ENCODE measurements at regions not wholly inside any gene's neighbourhood (a gene's known extent, or its start where the extent isn't known, plus 50 kb on each side); places are given as distances from the start of the nearest gene placed in this dataset.

DNA sequence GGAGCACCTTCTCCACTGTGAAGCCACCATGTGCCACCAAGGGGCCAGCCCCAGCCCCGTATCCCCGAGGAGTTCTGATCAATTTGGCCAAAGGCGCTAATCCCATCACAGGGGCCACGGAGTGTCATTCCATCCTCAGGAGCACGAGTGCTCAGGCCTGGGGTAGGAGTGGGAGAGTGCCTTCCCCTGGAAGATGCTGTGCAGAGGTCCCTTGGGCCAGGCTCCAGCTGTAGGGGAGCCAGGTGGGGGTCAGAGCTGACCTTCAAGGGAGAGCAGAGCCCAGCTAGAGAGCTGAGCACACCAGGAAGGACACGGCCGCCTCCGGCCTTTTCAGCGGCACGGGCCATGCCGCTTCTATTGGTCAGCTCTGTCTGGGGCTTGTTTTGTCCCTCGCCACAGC is 1459.9 kb downstream of the BRD1 start:
- Histone ChIP-seq H3K4me3 (ENCODE audit: low read depth in 1 of 5, low read length in 5 of 5) (no peak overlapping the region), H3K9ac (ENCODE audit: low read length in 5 of 5) (no peak overlapping the region), H3K4me1 (ENCODE audit: control insufficient read depth in 5 of 5, insufficient read depth in 5 of 5, low read length in 5 of 5) (peaks cover 0 to 8% (median 0%) of the 10 kb centered on the region in 5 donors), H3K36me3 (ENCODE audit: control insufficient read depth in 5 of 5, insufficient read depth in 5 of 5, low read length in 5 of 5) (no peaks in the 10 kb centered on the region), H3K27ac (ENCODE audit: low read depth, low read length) (no peak overlapping the region), H3K27me3 (ENCODE audit: control insufficient read depth in 5 of 5, insufficient read depth in 4 of 5, low read length in 5 of 5) (peaks cover 0 to 11% (median 8%) of the 10 kb centered on the region in 5 donors), H3K9me3 (ENCODE audit: control insufficient read depth in 5 of 5, low read length in 5 of 5) (no peaks in the 10 kb centered on the region)

- H3K27me3 ChIP-seq (ENCODE audit: control insufficient read depth in 5 of 5, insufficient read depth in 4 of 5, low read length in 5 of 5), result peaks cover 0 to 11% (median 8%) of the 10 kb centered on the region in 5 donors
- no peak overlapping the region for H3K27ac ChIP-seq (ENCODE audit: low read depth, low read length)
- H3K9me3 ChIP-seq (ENCODE audit: control insufficient read depth in 5 of 5, low read length in 5 of 5), result no peaks in the 10 kb centered on the region
These were observed 1461.1 kb downstream of the BRD1 start for GRCh38 chr22:48366591-48366990.

GRCh38 chr22:48366056-48366455 is 1461.6 kb downstream of the BRD1 start:
- H3K27ac ChIP-seq (ENCODE audit: low read depth, low read length), result no peak overlapping the region
- H3K36me3 ChIP-seq (ENCODE audit: control insufficient read depth in 5 of 5, insufficient read depth in 5 of 5, low read length in 5 of 5), result no peaks in the 10 kb centered on the region
- no peak overlapping the region for H3K4me3 ChIP-seq (ENCODE audit: low read depth in 1 of 5, low read length in 5 of 5)
- H3K27me3 ChIP-seq (ENCODE audit: control insufficient read depth in 5 of 5, insufficient read depth in 4 of 5, low read length in 5 of 5), result peaks cover 0 to 11% (median 7%) of the 10 kb centered on the region in 5 donors
- H3K4me1 ChIP-seq (ENCODE audit: control insufficient read depth in 5 of 5, insufficient read depth in 5 of 5, low read length in 5 of 5), result peaks cover 0 to 8% (median 0%) of the 10 kb centered on the region in 5 donors
- H3K9me3 ChIP-seq (ENCODE audit: control insufficient read depth in 5 of 5, low read length in 5 of 5), result peaks cover 0 to under 1% (median 0%) of the 10 kb centered on the region in 5 donors
- no peak overlapping the region for H3K9ac ChIP-seq (ENCODE audit: low read length in 5 of 5)

More at GRCh38 chr22:48366591-48366990, 1461.1 kb downstream of the BRD1 start:
- Histone ChIP-seq H3K36me3 (ENCODE audit: control insufficient read depth in 5 of 5, insufficient read depth in 5 of 5, low read length in 5 of 5) (no peaks in the 10 kb centered on the region), H3K4me3 (ENCODE audit: low read depth in 1 of 5, low read length in 5 of 5) (no peak overlapping the region), H3K4me1 (ENCODE audit: control insufficient read depth in 5 of 5, insufficient read depth in 5 of 5, low read length in 5 of 5) (peaks cover 0 to 8% (median 0%) of the 10 kb centered on the region in 5 donors), H3K9ac (ENCODE audit: low read length in 5 of 5) (no peak overlapping the region)

DNA sequence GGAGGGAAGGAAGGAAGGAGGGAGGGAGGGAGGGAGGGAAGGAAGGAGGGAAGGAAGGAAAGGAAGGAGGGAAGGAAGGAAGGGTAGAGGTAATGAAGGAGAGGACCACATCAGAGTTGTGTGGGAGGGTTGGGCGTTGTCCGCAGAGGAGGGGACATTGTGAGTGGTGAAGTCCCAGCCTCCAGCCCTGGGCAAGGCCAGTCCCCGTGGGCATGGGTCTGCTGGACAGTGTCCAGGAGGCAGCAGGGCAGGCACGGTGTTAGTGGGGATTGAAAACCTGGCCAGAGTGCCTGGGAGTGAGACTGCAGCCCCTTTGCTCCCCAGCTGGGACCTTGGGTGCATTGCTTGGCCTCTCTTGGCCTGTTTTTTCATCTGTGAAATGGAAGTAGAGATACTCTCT is 1462.3 kb downstream of the BRD1 start:
- peaks cover 0 to 5% (median 0%) of the 10 kb centered on the region in 5 donors for H3K4me1 ChIP-seq (ENCODE audit: control insufficient read depth in 5 of 5, insufficient read depth in 5 of 5, low read length in 5 of 5)
- H3K27me3 ChIP-seq (ENCODE audit: control insufficient read depth in 5 of 5, insufficient read depth in 4 of 5, low read length in 5 of 5), result peaks cover 0 to 11% (median 7%) of the 10 kb centered on the region in 5 donors
- no peak overlapping the region for H3K9ac ChIP-seq (ENCODE audit: low read length in 5 of 5)

GRCh38 chr22:48362721-48363404 is 1464.8 kb downstream of the BRD1 start:
- Histone ChIP-seq H3K9ac (ENCODE audit: low read length in 5 of 5) (no peak overlapping the region), H3K4me3 (ENCODE audit: low read depth in 1 of 5, low read length in 5 of 5) (no peak overlapping the region), H3K36me3 (ENCODE audit: control insufficient read depth in 5 of 5, insufficient read depth in 5 of 5, low read length in 5 of 5) (no peaks in the 10 kb centered on the region), H3K9me3 (ENCODE audit: control insufficient read depth in 5 of 5, low read length in 5 of 5) (peaks cover 0 to 4% (median 0%) of the 10 kb centered on the region in 5 donors), H3K27ac (ENCODE audit: low read depth, low read length) (no peak overlapping the region), H3K4me1 (ENCODE audit: control insufficient read depth in 5 of 5, insufficient read depth in 5 of 5, low read length in 5 of 5) (no peaks in the 10 kb centered on the region), H3K27me3 (ENCODE audit: control insufficient read depth in 5 of 5, insufficient read depth in 4 of 5, low read length in 5 of 5) (peaks cover 0 to 12% (median 10%) of the 10 kb centered on the region in 5 donors)

More for the DNA sequence above, 1462.3 kb downstream of the BRD1 start:
- no peak overlapping the region for H3K27ac ChIP-seq (ENCODE audit: low read depth, low read length)
- H3K9me3 ChIP-seq (ENCODE audit: control insufficient read depth in 5 of 5, low read length in 5 of 5), result peaks cover 0 to 4% (median 0%) of the 10 kb centered on the region in 5 donors
- no peaks in the 10 kb centered on the region for H3K36me3 ChIP-seq (ENCODE audit: control insufficient read depth in 5 of 5, insufficient read depth in 5 of 5, low read length in 5 of 5)
- no peak overlapping the region for H3K4me3 ChIP-seq (ENCODE audit: low read depth in 1 of 5, low read length in 5 of 5)

DNA sequence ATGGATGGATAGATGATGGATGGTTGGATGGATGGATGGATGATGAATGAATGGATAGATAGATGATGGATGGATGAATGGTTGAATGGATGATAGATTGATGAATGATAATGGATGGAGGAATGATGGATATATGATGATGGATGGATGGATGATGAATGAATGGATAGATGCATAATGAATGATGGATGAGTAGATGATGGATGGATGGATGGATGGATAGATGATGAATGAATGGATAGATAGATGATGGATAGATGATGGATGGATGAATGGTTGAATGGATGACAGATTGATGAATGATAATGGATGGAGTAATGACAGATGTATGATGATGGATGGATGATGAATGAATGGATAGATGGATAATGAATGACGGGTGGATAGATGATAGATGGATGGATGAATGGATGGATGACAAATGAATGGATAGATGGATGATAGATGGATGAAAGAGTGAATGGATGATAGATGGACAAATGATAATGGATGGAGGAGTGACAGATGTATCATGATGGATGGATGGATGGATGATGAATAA is 1466.5 kb downstream of the BRD1 start:
- Histone ChIP-seq H3K4me3 (ENCODE audit: low read depth in 1 of 5, low read length in 5 of 5) (no peak overlapping the region), H3K4me1 (ENCODE audit: control insufficient read depth in 5 of 5, insufficient read depth in 5 of 5, low read length in 5 of 5) (no peaks in the 10 kb centered on the region), H3K27me3 (ENCODE audit: control insufficient read depth in 5 of 5, insufficient read depth in 4 of 5, low read length in 5 of 5) (peaks cover 0 to 18% (median 14%) of the 10 kb centered on the region in 5 donors), H3K9ac (ENCODE audit: low read length in 5 of 5) (no peak overlapping the region), H3K9me3 (ENCODE audit: control insufficient read depth in 5 of 5, low read length in 5 of 5) (peaks cover 0 to 4% (median 0%) of the 10 kb centered on the region in 5 donors), H3K27ac (ENCODE audit: low read depth, low read length) (no peak overlapping the region), H3K36me3 (ENCODE audit: control insufficient read depth in 5 of 5, insufficient read depth in 5 of 5, low read length in 5 of 5) (no peaks in the 10 kb centered on the region)

GRCh38 chr22:48359613-48359965 is 1468.1 kb downstream of the BRD1 start:
- no peaks in the 10 kb centered on the region for H3K36me3 ChIP-seq (ENCODE audit: control insufficient read depth in 5 of 5, insufficient read depth in 5 of 5, low read length in 5 of 5)
- peaks cover 0 to 4% (median 0%) of the 10 kb centered on the region in 5 donors for H3K9me3 ChIP-seq (ENCODE audit: control insufficient read depth in 5 of 5, low read length in 5 of 5)
- H3K27me3 ChIP-seq (ENCODE audit: control insufficient read depth in 5 of 5, insufficient read depth in 4 of 5, low read length in 5 of 5), result peaks cover 0 to 18% (median 14%) of the 10 kb centered on the region in 5 donors
- no peak overlapping the region for H3K9ac ChIP-seq (ENCODE audit: low read length in 5 of 5)
- no peak overlapping the region for H3K27ac ChIP-seq (ENCODE audit: low read depth, low read length)
- no peaks in the 10 kb centered on the region for H3K4me1 ChIP-seq (ENCODE audit: control insufficient read depth in 5 of 5, insufficient read depth in 5 of 5, low read length in 5 of 5)
- no peak overlapping the region for H3K4me3 ChIP-seq (ENCODE audit: low read depth in 1 of 5, low read length in 5 of 5)

GRCh38 chr22:48358886-48359612 is 1468.6 kb downstream of the BRD1 start:
- H3K9ac ChIP-seq (ENCODE audit: low read length in 5 of 5), result no peak overlapping the region
- H3K4me1 ChIP-seq (ENCODE audit: control insufficient read depth in 5 of 5, insufficient read depth in 5 of 5, low read length in 5 of 5), result no peaks in the 10 kb centered on the region
- H3K27me3 ChIP-seq (ENCODE audit: control insufficient read depth in 5 of 5, insufficient read depth in 4 of 5, low read length in 5 of 5), result peaks cover 0 to 18% (median 14%) of the 10 kb centered on the region in 5 donors
- H3K4me3 ChIP-seq (ENCODE audit: low read depth in 1 of 5, low read length in 5 of 5), result no peak overlapping the region
- no peaks in the 10 kb centered on the region for H3K36me3 ChIP-seq (ENCODE audit: control insufficient read depth in 5 of 5, insufficient read depth in 5 of 5, low read length in 5 of 5)
- peaks cover 0 to 4% (median 0%) of the 10 kb centered on the region in 5 donors for H3K9me3 ChIP-seq (ENCODE audit: control insufficient read depth in 5 of 5, low read length in 5 of 5)
- H3K27ac ChIP-seq (ENCODE audit: low read depth, low read length), result no peak overlapping the region

DNA sequence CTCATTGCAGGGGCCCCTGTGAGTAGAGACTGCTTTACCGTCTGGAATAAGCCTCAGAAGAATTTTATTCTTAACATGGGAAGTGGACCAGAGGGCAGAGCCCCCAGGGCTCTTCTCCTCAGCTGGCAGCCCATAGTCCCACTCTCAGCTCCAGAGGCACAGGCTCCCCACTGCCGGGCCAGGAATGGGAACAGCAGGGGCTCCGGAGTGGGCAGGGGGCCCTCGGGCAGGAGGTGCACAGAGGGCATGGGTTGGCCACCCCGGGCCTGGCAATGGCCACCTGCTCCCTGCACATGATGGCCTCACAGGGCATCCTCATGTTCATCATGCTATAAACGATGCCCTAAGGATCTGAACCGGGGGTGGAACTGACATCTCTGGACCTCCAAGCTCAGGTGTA is 1469.7 kb downstream of the BRD1 start:
- peaks cover 0 to 4% (median 0%) of the 10 kb centered on the region in 5 donors for H3K9me3 ChIP-seq (ENCODE audit: control insufficient read depth in 5 of 5, low read length in 5 of 5)
- H3K27me3 ChIP-seq (ENCODE audit: control insufficient read depth in 5 of 5, insufficient read depth in 4 of 5, low read length in 5 of 5), result peaks cover 0 to 18% (median 14%) of the 10 kb centered on the region in 5 donors
- no peak overlapping the region for H3K4me3 ChIP-seq (ENCODE audit: low read depth in 1 of 5, low read length in 5 of 5)
- H3K27ac ChIP-seq (ENCODE audit: low read depth, low read length), result no peak overlapping the region
- H3K36me3 ChIP-seq (ENCODE audit: control insufficient read depth in 5 of 5, insufficient read depth in 5 of 5, low read length in 5 of 5), result no peaks in the 10 kb centered on the region
- no peaks in the 10 kb centered on the region for H3K4me1 ChIP-seq (ENCODE audit: control insufficient read depth in 5 of 5, insufficient read depth in 5 of 5, low read length in 5 of 5)
- no peak overlapping the region for H3K9ac ChIP-seq (ENCODE audit: low read length in 5 of 5)

DNA sequence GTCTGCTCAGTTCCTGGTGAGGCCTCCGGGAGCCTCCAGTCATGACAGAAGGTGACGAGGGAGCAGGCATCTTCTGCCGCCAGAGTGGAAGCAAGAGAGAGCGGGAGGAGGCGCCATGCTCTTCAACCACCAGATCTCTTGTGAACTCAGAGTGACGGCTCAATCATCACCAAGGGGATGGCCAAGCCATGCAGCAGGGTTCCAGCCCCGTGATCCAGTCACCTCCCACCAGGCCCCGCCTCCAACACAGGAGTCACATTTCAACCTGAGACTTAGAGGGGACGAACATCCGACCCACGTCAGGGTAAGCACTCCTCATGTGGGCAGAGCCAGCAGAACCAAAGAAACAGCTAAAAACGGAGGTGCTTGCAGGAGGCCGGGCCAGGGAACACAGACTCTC is 1470.5 kb downstream of the BRD1 start:
- Histone ChIP-seq H3K4me3 (ENCODE audit: low read depth in 1 of 5, low read length in 5 of 5) (no peak overlapping the region), H3K27ac (ENCODE audit: low read depth, low read length) (no peak overlapping the region), H3K9ac (ENCODE audit: low read length in 5 of 5) (no peak overlapping the region), H3K27me3 (ENCODE audit: control insufficient read depth in 5 of 5, insufficient read depth in 4 of 5, low read length in 5 of 5) (peaks cover 2 to 18% (median 15%) of the 10 kb centered on the region in 5 donors), H3K4me1 (ENCODE audit: control insufficient read depth in 5 of 5, insufficient read depth in 5 of 5, low read length in 5 of 5) (no peaks in the 10 kb centered on the region), H3K36me3 (ENCODE audit: control insufficient read depth in 5 of 5, insufficient read depth in 5 of 5, low read length in 5 of 5) (no peaks in the 10 kb centered on the region), H3K9me3 (ENCODE audit: control insufficient read depth in 5 of 5, low read length in 5 of 5) (peaks cover 0 to 4% (median 0%) of the 10 kb centered on the region in 5 donors)
